Hippocampal formation (tissue), 2 donors: ENCODE measurements at regions not wholly inside any gene's neighbourhood (a gene's known extent, or its start where the extent isn't known, plus 50 kb on each side); places are given as distances from the start of the nearest gene placed in this dataset.
"Not testable (repeated sequence)": the region's sequence is repeated elsewhere in the genome, so short reads cannot be mapped to it uniquely, and the experiment has no call there.

Experiments used
- DNase-seq, 2 donors: peaks; one replicate each; lab custom pipeline; 2025; lab: John Stamatoyannopoulos, UW

DNA sequence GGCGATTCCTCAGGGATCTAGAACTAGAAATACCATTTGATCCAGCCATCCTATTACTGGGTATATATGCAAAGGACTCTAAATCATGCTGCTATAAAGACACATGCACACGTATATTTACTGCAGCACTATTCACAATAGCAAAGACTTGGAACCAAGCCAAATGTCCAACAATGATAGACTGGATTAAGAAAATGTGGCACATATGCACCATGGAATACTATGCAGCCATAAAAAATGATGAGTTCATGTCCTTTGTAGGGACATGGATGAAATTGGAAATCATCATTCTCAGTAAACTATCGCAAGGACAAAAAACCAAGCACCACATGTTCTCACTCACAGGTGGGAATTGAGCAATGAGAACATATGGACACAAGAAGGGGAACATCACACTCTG lies 93.1 kb upstream of the NT5E start:
- not testable (repeated sequence) for DNase-seq

DNA sequence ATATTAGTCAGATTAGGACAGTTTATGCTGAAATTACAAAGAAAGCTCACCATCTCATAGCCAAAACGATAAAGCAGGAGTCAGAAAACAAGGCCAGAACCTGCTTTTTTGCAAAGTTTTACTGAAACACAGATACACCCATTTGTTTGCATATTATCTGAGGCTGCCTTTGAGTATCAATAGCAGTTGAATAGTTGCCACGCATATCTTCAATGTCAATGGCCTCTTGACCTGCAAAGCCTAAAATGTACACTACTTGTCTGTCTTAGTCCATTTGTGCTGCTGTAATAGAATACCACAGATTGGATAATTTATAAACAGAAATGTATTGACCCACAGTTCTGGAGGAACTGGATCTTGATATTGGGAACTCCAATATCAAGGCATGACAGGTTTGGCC lies 94.1 kb upstream of the NT5E start:
- no peak for DNase-seq

DNA sequence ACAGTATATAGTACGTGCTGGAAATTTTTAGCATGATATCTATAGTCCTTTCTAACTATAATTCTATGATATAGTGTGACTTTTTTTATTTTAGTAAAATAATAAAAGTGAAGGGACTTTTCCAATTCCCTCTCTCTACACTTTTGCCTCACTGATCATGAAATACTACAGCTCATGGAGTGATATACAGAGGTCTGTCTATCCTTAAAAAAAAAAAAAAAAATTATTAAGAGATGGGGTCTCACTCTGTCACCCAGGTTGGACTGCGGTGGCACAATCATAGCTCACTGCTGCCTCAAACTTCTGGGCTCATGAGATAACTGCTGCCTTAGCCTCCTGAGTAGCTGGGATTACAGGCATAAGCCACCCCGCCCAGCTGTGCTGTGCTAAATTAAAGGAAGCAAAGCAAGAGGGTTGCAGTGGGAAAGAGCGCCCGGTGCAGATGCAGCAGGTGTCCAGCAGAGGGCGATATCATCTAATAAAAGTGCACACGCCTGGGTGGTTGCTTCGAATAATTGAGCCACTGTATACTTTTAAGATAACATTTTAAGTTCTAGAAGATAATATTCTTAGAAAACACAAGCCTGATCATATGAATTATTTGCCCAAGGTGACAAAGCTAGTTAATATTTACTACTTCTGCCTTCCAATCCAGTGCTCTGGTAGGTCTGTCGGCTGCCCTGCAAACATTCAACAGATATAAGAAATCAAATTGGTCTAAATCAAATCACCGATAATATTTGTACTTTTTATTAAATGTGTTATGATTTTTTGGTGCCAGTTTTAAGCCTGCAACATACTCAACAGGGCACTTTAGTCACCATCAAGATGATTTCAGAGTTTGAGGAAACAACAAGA lies 94.9 kb upstream of the NT5E start:
- DNase-seq = peak; percentile 12 to 55

DNA sequence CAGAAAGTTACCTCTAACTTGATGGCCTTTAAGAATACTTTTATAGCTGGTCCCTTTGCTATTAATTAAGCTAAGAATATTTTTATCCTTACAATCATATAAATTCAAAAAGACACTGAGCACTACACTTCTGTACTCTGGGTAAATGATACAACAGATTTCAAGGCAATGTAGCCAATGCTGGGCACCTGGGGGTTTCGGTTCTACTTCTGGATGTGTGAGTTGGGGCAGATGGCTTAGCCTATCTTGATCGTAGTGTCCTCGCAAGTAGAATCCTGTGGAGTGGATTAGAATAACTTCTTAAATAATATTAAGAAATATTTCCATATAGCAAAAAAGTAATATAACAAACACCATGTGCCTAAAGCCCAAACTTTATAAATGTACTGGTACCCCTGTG lies 96.9 kb upstream of the NT5E start:
- DNase-seq = no peak

DNA sequence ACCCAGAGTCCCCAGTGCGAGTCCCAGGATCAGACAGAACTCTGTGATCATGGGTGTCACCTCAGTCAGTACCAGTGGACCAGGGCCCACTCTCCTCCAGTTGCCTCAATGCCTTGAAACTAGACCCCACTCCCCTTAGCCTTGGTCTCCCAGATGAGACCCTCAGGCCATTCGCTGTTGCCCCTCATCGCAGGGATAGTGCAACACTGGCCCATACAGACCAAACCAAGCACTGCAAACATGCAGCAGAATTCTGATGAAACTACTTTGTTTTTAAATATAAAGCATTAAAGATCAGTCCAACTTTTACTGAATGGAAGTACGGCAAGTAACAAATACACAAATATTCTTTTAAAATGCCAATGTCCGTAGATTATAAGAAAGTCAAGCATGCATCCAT lies 101.2 kb upstream of the NT5E start:
- no peak for DNase-seq

DNA sequence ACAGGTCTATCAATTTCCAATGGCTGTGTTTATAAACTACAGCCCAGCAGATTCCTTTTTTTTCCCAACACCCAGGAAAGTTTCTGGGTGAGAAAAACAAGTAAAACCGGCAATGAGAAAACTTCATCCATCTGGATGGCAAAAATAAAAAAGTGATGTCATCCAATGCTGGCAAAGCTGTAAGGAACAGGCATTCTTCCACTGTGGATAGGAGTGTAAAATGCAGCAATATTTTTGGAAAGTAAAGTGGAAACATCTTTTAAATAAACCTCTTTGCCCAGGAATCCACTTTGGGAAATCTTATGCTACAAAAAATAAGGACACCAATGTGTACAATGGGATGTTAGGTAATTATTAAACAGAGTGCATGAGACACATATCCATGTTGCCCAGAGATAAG lies 102.1 kb upstream of the NT5E start:
- peak in 1 of 2 donors; percentile 25 for DNase-seq

DNA sequence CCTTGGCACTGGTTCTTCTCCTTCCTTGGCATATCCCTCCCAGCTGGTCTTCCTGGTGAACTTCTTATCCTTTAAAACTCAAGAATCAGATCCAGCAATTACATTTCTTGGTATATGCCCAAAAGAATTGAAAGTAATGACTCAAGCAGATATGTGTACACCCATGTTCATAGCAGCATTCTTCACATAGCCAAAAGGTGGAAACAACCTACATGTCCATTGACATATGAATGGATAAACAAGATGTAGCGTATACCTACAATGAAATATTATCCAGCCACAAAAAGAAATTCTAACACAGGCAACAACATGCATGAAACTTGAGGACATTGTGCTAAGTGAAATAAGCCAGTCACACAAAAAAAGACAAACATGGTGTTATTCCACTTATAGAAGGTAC lies 103.7 kb upstream of the NT5E start:
- DNase-seq = no peak

DNA sequence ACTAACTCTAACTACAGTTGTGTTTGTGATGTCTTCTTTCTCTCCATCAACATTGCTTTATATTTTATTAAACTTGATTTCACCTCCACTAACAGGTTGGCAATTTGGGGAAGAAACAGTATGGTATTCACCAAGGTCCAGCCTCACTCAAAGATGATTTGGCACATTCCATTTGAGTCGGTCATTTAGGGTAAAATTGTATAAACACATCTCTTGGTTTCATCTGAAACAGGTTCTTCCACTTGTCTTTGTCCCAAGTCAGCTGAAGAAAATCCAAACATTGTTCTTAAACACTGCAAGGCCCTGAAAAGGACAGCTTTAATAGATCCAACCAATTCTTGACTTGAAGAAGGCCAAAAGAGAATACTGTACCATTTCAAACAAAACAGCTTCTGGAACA lies 104.9 kb upstream of the NT5E start:
- DNase-seq = no peak

DNA sequence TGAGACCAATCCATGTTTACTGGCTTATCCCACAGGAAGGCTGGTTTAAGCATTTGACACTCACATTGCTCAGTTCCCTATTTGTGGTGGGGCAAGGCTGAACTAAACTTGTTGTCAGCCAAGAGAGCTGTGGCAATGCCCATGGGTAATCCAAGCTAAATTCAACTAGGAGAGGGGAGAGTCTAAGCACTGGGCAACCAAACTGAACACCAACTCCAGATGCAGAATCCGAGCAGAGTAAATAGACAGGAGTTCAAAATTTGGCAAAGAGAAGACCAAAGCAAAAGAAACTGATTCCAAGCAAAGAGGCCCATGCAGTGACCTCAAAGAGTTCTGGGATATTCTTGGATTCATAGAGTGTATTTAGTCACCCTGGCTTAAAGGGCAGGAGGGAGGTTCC lies 106.5 kb upstream of the NT5E start:
- DNase-seq = no peak

DNA sequence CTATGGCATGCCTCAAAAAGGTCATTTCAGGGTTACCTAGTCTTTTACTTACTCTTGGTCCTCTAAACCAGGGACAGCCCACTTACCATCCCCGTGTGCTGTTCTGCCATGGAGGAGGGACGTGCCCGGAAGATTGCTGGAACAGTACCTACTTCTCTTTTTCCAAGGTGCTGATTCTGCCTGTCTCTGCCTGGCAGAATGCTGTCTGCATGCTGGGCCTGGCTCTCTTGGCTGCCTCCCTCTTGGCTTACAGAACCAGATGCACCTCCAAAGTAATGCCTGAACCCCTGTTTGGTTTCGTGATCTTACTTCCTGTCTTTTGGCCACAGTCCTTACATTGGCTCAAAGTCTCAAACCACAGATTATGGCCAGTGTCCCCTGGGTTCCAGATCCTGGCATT lies 120.7 kb upstream of the NT5E start:
- DNase-seq = no peak

DNA sequence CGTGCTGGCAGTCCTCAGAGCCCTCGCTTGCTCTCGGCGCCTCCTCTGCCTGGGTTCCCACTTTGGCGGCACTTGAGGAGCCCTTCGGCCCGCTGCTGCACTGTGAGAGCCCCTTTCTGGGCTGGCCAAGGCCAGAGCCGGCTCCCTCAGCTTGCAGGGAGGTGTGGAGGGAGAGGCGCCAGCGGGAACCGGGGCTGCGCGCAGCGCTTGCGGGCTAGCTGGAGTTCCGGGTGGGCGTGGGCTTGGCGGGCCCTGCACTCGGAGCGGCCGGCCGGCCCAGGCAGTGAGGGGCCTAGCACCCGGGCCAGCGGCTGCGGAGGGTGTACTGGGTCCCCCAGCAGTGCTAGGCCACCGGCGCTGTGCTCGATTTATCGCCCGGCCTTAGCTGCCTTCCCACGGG lies 124.1 kb upstream of the NT5E start:
- not testable (repeated sequence) for DNase-seq

DNA sequence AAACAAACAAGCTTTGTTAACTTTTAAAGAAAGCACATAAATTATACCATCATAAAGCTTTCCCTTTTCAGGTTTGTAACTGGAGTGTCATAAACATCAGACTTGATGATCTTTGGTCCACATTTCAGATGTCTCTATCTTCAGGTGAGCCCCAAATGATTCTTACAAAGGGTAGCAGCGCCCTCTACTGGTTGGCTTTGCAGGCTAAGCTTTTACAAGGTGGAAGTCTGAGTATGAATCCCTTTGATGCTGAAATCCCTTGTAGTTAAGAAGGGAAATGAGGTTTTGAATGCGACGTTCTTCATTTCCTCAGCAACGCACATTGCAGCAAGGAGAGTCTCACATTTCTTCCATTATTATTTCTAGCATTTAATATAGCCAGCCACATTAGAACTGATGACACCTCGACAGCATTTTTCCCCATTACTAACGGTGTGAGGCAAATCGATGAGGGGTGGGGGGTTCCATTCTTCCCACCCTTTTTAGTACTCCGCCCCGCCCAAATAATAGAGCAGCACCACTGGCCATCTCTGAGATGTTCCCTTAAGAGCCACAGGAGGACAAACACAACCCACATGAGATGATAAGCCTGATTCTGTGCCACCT lies 126.3 kb upstream of the NT5E start:
- peak; percentile 34 to 43 for DNase-seq

DNA sequence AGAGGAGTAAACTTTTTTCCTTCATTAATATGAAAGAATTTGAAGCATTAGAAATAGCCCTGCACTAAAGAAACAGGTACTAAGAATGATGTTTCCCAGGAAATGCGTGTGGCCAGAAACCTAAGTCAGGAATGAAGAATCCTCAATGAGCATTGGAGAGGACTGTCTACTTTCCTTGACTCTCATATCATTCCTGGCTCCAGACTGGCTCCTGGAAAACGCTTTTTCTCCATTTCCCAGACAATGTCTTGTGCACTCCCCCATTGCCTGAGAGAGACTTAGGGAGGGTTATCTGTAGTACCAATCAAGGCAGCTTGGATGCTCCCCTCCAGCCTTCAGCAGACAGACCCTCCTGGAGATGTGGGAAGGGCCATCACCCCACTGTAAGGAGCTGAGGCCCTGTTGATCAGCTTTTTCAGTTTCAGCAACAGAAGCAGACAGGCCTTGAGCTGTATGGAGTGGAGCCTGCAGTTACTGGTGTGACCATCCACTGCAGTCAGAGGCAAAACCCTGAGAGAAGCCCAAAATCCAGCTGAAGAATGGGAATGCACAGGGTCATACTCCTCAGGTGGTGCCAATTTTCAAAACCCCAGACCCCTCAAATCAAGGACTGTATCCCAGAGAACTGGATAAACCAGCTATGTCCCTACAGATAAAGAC lies 127.3 kb upstream of the NT5E start:
- no peak for DNase-seq

DNA sequence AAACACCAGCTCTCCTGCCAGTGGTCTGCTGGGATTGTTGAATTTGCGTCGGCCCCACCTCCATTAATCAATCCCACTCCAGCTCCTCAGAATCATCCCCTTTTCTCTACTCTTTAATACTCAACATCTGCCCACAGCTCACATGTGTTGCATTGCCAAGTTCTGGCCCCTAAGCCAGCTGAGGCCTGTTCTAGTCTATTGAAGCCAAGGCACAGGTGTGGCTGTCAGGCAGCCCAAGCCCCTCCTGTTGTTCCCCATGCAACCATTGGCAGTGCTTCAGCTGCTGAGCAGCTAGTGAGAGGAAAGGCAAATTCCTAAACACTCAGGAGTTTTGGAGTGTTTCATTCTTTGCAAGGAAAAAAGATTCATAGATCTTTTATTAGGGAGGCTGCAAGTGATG lies 128.0 kb upstream of the NT5E start:
- DNase-seq = no peak

DNA sequence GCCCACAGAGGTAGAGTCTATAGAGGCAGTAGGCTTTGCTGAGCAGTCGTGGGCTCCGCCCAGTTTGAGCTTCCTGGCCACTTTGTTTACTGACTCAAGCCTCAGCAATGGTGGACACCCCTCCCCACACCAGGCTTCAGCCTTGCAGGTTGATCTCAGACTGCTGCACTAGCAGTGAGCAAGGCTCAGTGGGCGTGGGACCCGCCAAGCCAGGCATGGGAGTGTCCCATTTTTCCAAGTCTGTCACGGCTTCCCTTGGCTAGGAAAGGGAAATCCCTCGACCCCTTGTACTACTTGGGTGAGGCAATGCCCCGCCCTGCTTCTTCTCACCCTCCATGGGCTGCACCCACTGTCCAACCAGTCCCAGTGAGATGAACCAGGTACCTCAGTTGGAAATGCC lies 135.3 kb upstream of the NT5E start:
- no peak for DNase-seq

DNA sequence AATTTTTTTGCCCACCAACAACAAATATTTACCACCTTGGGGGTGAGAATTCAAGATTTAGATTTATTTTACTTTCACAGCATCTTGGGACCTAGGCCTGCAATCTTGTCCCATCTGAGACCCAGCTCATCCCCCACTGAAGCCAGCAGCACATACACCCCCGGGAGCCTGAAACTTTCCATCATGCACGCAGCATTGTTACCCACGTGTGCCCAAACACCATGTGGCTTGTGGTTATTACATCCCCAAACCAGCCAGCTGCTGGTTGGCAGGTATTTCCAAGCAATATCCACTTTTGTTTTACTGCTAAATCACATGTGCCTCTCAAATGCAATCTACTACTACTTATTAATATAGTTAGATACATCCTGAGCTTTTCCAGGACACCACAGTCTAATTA lies 149.3 kb upstream of the NT5E start:
- DNase-seq = no peak

DNA sequence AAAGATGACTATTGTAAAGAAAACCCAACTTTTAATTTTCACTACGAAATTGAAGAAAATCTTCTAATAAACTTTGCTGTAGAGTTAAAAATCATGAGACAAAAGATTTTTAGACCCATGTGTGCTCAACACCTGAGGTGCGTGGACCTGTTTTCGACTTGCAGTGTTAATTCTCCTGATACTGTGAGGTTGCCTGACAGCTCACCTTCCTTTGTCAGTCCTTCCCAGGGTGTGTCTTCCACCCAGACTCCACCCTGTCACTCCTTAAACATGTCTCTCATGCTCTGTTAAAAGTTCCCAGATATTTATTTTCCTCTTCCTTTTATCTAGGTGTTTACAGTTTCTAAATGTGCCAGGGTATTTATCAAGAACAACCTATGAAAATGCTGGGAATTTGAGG lies 151.3 kb upstream of the NT5E start:
- no peak for DNase-seq

DNA sequence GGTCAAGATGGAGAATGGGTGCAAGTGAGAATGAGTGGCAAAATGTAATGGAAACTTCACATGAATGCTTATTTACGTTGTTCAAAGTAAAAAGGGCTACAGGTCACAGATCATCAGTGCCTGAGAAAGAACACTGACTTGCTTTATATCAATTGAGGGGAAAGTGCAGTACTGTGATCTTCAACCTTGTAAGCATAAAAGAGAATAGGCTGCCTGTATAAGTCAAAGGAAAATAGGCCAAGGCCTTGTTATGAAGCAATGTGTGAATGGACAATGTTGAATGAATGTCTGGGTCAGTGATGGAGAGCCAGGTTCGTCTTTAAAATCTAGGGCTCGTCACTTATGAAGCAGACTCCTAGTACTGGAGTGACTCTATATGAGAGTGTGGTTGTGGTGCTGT lies 158.6 kb upstream of the NT5E start:
- no peak for DNase-seq

DNA sequence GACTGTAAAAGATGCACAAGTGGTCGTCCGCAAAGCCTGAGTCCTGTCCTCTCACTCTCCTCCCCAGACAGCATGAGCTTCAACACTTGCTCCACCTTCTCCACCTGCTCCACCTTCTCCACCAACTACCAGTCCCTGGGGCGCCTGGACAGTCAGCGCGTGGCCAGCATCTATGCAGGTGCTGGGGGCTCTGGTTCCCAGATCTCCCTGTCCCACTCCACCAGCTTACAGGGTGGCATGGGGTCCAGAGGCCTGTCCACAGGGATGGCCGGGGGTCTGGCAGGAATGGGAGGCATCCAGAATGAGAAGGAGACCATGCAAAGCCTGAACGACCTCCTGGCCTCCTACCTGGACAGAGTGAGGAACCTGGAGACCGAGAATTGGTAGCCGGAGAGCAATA lies 162.2 kb upstream of the NT5E start:
- DNase-seq = no peak

DNA sequence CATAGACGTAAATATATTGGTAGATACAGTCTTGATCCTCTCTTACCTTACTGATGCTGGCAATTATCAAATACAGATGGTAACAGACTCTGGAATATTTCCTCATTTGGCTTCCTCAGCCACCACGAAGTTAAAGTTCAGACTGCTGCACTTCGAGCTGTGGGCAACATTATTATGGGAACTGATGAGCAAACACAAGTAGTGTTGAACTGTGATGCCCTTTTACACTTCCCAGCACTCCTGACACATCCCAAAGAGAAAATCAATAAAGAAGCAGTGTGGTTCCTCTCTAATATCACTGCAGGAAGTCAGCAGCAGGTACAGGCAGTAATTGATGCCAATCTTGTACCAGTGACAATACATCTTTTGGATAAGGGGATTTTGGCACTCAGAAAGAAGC lies 162.7 kb upstream of the NT5E start:
- DNase-seq = no peak

DNA sequence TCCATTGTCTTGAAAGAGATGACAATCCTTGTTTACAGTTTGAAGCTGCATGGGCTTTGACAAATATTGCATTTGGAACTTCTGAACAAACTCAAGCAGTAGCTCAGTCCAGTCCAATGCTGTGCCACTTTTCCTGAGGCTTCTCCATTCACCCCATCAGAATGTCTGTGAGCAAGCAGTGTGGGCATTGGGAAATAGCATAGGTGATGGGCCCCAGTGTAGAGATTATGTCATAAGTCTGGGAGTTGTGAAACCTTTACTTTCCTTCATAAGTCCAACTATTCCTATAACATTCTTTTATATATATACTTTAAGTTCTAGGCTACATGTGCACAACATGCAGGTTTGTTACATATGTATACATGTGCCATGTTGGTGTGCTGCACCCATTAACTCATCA lies 163.4 kb upstream of the NT5E start:
- DNase-seq = not testable (repeated sequence)

DNA sequence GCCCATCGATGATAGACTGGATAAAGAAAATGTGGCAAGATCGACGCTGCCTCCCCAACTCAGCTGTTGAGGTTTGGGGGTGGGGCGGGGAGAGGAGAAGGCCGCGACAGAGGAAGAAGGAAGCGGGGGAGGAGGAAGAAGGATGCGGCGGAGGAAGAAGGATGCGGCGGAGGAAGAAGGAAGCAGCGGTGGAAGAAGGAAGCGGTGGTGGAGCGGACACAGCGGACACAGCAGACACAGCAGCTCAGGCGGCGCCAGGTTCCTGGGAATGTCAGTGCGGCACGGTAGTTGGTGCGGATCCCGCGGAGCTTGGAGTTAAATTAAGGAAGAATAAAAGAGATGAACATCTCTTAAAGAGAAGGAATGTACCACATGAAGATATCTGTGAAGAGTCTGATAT lies 163.9 kb upstream of the NT5E start:
- DNase-seq = no peak

DNA sequence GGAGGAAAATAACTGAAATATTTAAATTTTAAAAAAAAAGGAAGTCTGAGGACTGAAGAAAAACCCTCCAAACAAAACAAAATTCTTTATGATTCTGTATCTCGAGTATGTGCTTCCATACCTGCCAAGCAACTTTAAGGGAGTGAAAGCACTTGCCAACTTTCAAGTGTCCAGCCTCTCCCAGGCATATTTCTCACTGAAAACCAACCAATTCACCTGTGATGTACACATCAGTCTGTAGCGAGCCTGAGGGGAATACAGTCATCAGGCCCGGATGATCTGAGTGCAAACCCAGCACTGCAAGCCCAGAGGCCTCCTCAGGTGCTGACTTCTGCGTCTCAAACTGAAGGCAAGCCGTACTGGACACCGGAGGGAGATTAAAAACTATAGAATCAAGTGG lies 164.8 kb upstream of the NT5E start:
- DNase-seq = no peak
